ENCODE measurements at regions not wholly inside any gene's neighbourhood (a gene's known extent, or its start where the extent isn't known, plus 50 kb on each side); places are given as distances from the start of the nearest gene placed in this dataset.

DNA sequence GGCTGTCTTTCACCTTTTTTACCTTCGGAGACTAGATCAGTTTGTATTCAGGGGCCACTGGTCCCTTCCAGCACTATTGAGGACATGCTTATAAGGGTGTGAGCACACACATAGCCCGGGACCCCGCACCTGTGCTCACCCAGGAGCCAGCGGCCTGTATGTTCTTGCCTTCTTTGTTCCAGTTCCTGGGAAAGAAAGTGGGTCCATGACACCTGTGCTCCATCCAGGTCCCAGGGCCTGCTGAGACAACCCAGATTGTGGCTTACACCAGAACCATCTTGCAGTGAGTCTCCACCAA is 207.8 kb downstream of the TOMM20 start:
- TF ChIP-seq, protein P1, sequence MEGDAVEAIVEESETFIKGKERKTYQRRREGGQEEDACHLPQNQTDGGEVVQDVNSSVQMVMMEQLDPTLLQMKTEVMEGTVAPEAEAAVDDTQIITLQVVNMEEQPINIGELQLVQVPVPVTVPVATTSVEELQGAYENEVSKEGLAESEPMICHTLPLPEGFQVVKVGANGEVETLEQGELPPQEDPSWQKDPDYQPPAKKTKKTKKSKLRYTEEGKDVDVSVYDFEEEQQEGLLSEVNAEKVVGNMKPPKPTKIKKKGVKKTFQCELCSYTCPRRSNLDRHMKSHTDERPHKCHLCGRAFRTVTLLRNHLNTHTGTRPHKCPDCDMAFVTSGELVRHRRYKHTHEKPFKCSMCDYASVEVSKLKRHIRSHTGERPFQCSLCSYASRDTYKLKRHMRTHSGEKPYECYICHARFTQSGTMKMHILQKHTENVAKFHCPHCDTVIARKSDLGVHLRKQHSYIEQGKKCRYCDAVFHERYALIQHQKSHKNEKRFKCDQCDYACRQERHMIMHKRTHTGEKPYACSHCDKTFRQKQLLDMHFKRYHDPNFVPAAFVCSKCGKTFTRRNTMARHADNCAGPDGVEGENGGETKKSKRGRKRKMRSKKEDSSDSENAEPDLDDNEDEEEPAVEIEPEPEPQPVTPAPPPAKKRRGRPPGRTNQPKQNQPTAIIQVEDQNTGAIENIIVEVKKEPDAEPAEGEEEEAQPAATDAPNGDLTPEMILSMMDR (IDR thresholded peaks at IDR 0.05) = no peak
- TF ChIP-seq POLR2A (IDR thresholded peaks at IDR 0.05) = no peak

Data from transverse colon (tissue), 3 donors.